Brain microvascular endothelial cell (primary cell): ENCODE measurements at regions not wholly inside any gene's neighbourhood (a gene's known extent, or its start where the extent isn't known, plus 50 kb on each side); places are given as distances from the start of the nearest gene placed in this dataset.

Experiments
- DNase-seq: peaks from one replicate; pipeline ENCODE4 v3.0.0-alpha.2; 2020
- H3K27ac ChIP-seq: fragments of 250-450 bp; sonication (Bioruptor Pico); 2 replicates; pipeline ENCODE4 v1.5.1; 2020; ENCODE audit warnings: mild to moderate bottlenecking, moderate library complexity
- H3K27me3 ChIP-seq: fragments of 250-450 bp; sonication (Bioruptor Pico); replicated peaks from 2 replicates; pipeline ENCODE4 v1.5.1; 2020; ENCODE audit warnings: mild to moderate bottlenecking
- H3K36me3 ChIP-seq: fragments of 250-450 bp; sonication (Bioruptor Pico); replicated peaks from 2 replicates; pipeline ENCODE4 v1.5.1; 2020; ENCODE audit warnings: mild to moderate bottlenecking
- H3K4me3 ChIP-seq: 2 replicates; pipeline ENCODE4 v1.5.1; 2011; ENCODE audit warnings: low read depth, mild to moderate bottlenecking, control low read depth, low read length, moderate library complexity
- in situ Hi-C: cut with HindIII; loops from 2 replicates; pipeline ENCODE4 v1.10.0; 2017; ENCODE audit warnings: low sequenced_read_pairs, low pct_ligation_motif_present
- TF ChIP-seq, protein P1 (sequence below): IDR thresholded peaks from 2 replicates; pipeline ENCODE4 v1.5.1; 2011; ENCODE audit warnings: low read depth, mild to moderate bottlenecking, moderate library complexity, low read length, control low read depth, inconsistent platforms; ENCODE audit errors: missing control alignments

DNA sequence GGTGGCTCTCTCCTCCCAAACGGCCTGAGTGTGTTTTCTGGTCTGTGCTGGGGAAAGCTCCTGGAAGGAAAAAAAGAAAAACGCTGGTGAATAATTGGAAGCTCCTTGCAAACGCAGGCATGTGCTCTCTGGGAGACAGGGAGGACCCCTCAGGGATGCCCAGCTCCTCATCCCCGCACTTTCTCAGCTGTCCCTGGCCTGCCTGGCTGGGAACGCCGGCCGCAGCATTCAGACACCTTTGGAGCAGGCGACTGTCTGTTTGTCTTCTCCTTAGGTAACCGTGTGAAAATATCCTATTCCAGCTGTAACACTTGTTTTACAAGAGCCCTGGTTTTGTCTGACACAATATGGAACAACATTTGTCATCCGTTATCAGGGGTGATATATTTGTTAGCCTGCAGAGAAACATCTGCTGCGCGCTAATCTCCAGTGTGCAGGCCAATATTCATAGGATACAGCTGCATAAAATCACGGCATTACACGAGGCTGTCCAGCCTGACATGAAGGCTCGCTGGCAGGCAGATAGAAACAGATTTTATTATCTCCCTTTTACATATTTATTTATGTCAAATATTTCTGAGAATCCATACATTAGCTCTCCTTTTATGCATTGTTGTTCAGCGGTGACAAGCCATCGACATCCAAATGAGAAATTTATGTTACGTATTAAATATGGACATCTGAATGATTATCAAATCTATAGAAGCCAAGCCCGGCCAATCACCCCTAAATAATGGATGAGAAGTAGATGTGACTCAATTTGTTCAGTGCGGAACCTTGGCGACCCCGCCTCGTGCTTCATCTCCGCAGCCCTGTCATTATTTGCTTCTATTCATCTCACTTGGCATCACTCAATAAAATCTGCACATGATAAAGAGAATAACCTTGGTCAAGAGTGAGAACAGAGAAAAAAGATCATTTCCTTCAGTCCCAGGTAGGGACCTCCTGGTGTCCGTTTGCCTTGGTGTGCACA is 675.1 kb upstream of the SALL3 start:
- in situ Hi-C loops, result no loop called here
- TF ChIP-seq, protein P1, sequence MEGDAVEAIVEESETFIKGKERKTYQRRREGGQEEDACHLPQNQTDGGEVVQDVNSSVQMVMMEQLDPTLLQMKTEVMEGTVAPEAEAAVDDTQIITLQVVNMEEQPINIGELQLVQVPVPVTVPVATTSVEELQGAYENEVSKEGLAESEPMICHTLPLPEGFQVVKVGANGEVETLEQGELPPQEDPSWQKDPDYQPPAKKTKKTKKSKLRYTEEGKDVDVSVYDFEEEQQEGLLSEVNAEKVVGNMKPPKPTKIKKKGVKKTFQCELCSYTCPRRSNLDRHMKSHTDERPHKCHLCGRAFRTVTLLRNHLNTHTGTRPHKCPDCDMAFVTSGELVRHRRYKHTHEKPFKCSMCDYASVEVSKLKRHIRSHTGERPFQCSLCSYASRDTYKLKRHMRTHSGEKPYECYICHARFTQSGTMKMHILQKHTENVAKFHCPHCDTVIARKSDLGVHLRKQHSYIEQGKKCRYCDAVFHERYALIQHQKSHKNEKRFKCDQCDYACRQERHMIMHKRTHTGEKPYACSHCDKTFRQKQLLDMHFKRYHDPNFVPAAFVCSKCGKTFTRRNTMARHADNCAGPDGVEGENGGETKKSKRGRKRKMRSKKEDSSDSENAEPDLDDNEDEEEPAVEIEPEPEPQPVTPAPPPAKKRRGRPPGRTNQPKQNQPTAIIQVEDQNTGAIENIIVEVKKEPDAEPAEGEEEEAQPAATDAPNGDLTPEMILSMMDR, result no peak
- no peaks in the 10 kb centered on the region for H3K27me3 ChIP-seq
- no peak overlapping the region for H3K27ac ChIP-seq
- H3K4me3 ChIP-seq, result no peak overlapping the region
- no peaks in the 10 kb centered on the region for H3K36me3 ChIP-seq
- no peak for DNase-seq

DNA sequence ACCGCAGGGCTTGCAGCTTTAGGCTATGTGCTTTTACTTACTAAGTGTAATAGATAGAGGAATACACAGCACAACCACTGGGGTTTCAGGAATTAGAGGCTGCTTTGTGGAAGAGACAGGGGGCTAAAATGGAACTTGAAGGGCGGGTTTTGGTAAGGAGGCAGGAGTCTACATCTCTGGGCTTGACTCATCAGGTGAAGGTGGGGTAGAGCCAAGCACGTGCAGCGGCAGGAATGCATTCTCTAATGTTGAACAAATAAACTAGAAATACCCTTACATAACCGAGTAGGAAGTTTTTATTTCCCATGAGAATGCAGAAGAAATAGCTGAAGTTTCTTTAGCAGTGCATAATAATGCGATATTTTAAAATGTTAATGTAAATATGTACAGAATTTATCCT is 673.8 kb upstream of the SALL3 start:
- H3K27me3 ChIP-seq, result no peaks in the 10 kb centered on the region
- no peak for DNase-seq
- in situ Hi-C loops, result no loop called here
- H3K4me3 ChIP-seq, result no peak overlapping the region
- H3K27ac ChIP-seq, result no peak overlapping the region
- no peaks in the 10 kb centered on the region for H3K36me3 ChIP-seq
- TF ChIP-seq, protein P1, result no peak

DNA sequence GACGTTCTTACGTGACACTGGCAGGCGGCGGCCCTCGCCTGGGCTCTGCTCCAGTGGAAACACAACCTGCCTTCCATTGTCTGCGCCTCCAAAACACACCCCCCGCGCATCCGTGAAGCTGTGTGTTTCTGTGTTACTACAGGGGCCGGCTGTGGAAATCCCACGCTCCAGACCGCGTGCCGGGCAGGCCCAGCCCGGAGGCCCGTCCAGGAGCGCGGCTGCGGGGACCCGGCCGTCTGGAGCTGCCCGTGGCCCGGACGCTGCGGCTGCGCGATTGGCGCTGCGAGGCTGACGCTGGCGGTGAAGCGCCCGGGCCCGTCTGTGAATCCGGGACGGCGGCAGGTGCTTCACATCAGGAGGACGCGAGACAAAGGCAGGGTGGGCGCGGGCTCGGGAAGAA is 670.3 kb upstream of the SALL3 start:
- no peak overlapping the region for H3K27ac ChIP-seq
- TF ChIP-seq, protein P1, result no peak
- no peaks in the 10 kb centered on the region for H3K27me3 ChIP-seq
- in situ Hi-C loops, result no loop called here
- H3K4me3 ChIP-seq, result no peak overlapping the region
- DNase-seq, result no peak
- H3K36me3 ChIP-seq, result no peaks in the 10 kb centered on the region

DNA sequence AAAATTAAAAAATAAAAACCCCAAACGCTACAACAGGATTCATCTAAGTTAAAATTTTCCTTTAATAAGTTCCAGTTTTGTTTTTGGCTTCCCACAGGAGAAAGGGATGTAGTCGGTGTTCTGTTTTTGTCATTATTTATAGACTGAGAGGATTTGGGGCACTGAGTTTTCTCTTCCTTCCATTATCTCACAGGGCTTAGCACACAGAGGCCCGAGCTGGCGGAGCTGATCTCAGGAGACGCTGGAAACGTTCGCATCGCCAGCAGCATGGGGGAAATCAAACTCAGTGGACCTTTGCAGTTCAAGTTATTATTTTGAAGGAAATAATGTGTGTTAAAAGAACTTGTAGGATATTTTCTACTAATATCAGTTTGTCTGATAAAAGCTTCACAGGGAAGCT is 669.7 kb upstream of the SALL3 start:
- H3K36me3 ChIP-seq, result no peaks in the 10 kb centered on the region
- H3K27me3 ChIP-seq, result no peaks in the 10 kb centered on the region

DNA sequence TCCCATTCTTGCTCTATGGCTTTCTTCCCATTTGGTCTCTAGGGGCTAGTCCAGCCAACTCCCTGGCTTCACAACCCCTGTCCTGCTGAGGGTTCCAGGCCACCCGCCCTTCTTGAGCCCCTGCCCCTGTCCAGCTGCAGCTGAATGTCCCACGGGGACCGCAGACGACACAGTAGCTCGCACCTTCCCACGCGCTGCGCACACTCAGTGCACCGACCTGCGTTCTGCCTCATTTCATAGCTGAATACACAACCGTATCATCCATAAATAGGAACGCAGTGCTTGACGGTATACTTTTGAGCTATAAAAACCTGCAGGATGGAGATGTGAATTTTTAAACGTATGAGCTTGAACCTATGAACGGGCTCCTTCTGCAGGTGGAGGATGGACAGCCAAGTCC is 660.4 kb upstream of the SALL3 start:
- DNase-seq, result no peak
- Histone ChIP-seq H3K27ac (no peak overlapping the region), H3K27me3 (no peaks in the 10 kb centered on the region), H3K36me3 (no peaks in the 10 kb centered on the region), H3K4me3 (no peak overlapping the region)
- in situ Hi-C loops, result no loop called here
- TF ChIP-seq, protein P1, result no peak

More for the DNA sequence above, 669.7 kb upstream of the SALL3 start:
- TF ChIP-seq, protein P1, result no peak
- Histone ChIP-seq H3K27ac (no peak overlapping the region), H3K4me3 (no peak overlapping the region)
- in situ Hi-C loops, result no loop called here
- no peak for DNase-seq

DNA sequence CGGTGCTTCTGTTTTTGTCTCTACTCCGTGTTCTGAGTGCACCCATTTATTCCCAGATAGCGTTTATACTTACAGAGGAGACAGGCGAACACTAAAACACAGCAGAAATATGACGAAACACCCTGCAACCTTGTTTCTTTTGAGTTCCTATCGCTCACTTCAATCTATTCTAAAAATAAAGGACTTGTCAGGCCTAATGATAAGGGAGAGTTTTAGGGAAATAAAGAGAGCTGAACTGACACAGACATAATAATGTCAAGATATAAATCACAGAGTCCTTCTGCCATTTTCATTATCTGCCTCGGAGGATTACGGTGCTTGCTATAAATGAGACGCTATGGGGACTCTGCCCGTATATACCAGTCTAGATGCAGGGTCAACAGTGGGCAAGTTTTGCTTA is 659.7 kb upstream of the SALL3 start:
- no peak for DNase-seq
- no peak overlapping the region for H3K27ac ChIP-seq
- no peak overlapping the region for H3K4me3 ChIP-seq
- in situ Hi-C loops, result no loop called here
- no peaks in the 10 kb centered on the region for H3K36me3 ChIP-seq
- H3K27me3 ChIP-seq, result no peaks in the 10 kb centered on the region
- TF ChIP-seq, protein P1, result no peak
